ENCODE measurements at regions not wholly inside any gene's neighbourhood (a gene's known extent, or its start where the extent isn't known, plus 50 kb on each side); places are given as distances from the start of the nearest gene placed in this dataset.

GRCh38 chr1:218112862-218113261 is 172.2 kb upstream of the RRP15 start:
- Histone ChIP-seq H3K4me3 (no peak overlapping the region), H3K9me3 (no peaks in the 10 kb centered on the region), H3K27me3 (no peaks in the 10 kb centered on the region), H3K27ac (no peak overlapping the region), H3K4me1 (no peaks in the 10 kb centered on the region), H3K36me3 (no peaks in the 10 kb centered on the region)
- 0% methylated on average over 1 of the region's 1 CpG for WGBS (ENCODE audit: insufficient coverage, low coverage, low lambda C conversion rate, missing lambda C conversion rate)
- TF ChIP-seq CTCF (IDR thresholded peaks at IDR 0.05) (no peak), POLR2A (IDR thresholded peaks at IDR 0.05) (no peak)
- DNase-seq, result no peak
- intact Hi-C loops (cut with DNase I), result no loop called here
- ATAC-seq, result no peak

- Histone ChIP-seq H3K27me3 (no peaks in the 10 kb centered on the region), H3K27ac (no peak overlapping the region), H3K4me3 (no peak overlapping the region), H3K4me1 (no peaks in the 10 kb centered on the region), H3K9me3 (no peaks in the 10 kb centered on the region), H3K36me3 (no peaks in the 10 kb centered on the region)
- no peak for TF ChIP-seq POLR2A (IDR thresholded peaks at IDR 0.05)
- TF ChIP-seq CTCF (IDR thresholded peaks at IDR 0.05), result no peak
- ATAC-seq (no peak), DNase-seq (no peak)
- intact Hi-C loops (cut with DNase I), result no loop called here
- WGBS (ENCODE audit: insufficient coverage, low coverage, low lambda C conversion rate, missing lambda C conversion rate), result 41% methylated on average over 4 of the region's 4 CpGs
Measured at GRCh38 chr1:218123968-218124367, 161.1 kb upstream of the RRP15 start.

GRCh38 chr1:218135371-218135770 is 149.7 kb upstream of the RRP15 start:
- TF ChIP-seq CTCF (IDR thresholded peaks at IDR 0.05) (no peak), POLR2A (IDR thresholded peaks at IDR 0.05) (no peak)
- no peak for DNase-seq
- Histone ChIP-seq H3K4me1 (no peaks in the 10 kb centered on the region), H3K4me3 (no peak overlapping the region), H3K36me3 (no peaks in the 10 kb centered on the region), H3K27ac (no peak overlapping the region), H3K9me3 (no peaks in the 10 kb centered on the region), H3K27me3 (no peaks in the 10 kb centered on the region)
- WGBS (ENCODE audit: insufficient coverage, low coverage, low lambda C conversion rate, missing lambda C conversion rate), result 68% methylated on average over 6 of the region's 6 CpGs
- intact Hi-C loops (cut with DNase I), result no loop called here
- no peak for ATAC-seq

- Histone ChIP-seq H3K4me3 (no peak overlapping the region), H3K36me3 (no peaks in the 10 kb centered on the region), H3K9me3 (no peaks in the 10 kb centered on the region), H3K4me1 (no peaks in the 10 kb centered on the region), H3K27ac (no peak overlapping the region), H3K27me3 (no peaks in the 10 kb centered on the region)
- TF ChIP-seq CTCF (IDR thresholded peaks at IDR 0.05), result no peak
- no peak for TF ChIP-seq POLR2A (IDR thresholded peaks at IDR 0.05)
- WGBS (ENCODE audit: insufficient coverage, low coverage, low lambda C conversion rate, missing lambda C conversion rate), result 55% methylated on average over 4 of the region's 4 CpGs
- DNase-seq, result no peak
- no peak for ATAC-seq
- intact Hi-C loops (cut with DNase I), result no loop called here
Measured at GRCh38 chr1:218139761-218140160, 145.3 kb upstream of the RRP15 start.

- Histone ChIP-seq H3K27me3 (peaks cover 3 to 5% of the 10 kb centered on the region in 2 donors), H3K4me1 (no peaks in the 10 kb centered on the region), H3K4me3 (no peak overlapping the region), H3K27ac (no peak overlapping the region), H3K9me3 (no peaks in the 10 kb centered on the region), H3K36me3 (no peaks in the 10 kb centered on the region)
- intact Hi-C loops (cut with DNase I), result no loop called here
- ATAC-seq (peak in 3 of 4 donors; percentile 25 to 41 (median 35)), DNase-seq (peak in 1 of 3 donors; percentile 20)
- 4% methylated on average over 14 of the region's 15 CpGs for WGBS (ENCODE audit: insufficient coverage, low coverage, low lambda C conversion rate, missing lambda C conversion rate)
- TF ChIP-seq CTCF (IDR thresholded peaks at IDR 0.05) (no peak), POLR2A (IDR thresholded peaks at IDR 0.05) (no peak)
Measured at GRCh38 chr1:218156595-218156994, 128.5 kb upstream of the RRP15 start.
